NCI-H1048 (cell line): ENCODE measurements at regions not wholly inside any gene's neighbourhood (a gene's known extent, or its start where the extent isn't known, plus 50 kb on each side); places are given as distances from the start of the nearest gene placed in this dataset.

Experiments used
- DNase-seq: peaks from one replicate; lab custom pipeline; 2025; lab: John Stamatoyannopoulos, UW

DNA sequence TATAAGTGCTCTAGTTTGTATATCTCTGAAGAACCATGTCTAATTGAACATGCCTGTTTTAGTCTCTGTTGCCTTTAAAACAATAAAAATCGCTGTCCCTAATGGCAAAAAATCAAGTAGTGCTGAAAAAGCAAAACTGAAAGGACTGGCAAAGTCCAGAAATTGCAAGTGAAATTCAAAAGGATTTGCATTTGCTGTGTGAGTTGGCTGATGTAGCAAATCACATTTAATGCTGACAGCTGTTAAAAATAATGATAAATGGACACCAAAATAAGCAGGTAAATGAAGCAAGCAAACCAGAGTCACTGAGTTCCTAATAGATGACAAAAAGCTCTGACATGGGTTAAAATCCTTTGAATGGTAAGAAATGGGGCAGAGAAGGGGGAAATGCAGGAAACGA lies 874.1 kb downstream of the GRM8 start:
- DNase-seq: no peak

DNA sequence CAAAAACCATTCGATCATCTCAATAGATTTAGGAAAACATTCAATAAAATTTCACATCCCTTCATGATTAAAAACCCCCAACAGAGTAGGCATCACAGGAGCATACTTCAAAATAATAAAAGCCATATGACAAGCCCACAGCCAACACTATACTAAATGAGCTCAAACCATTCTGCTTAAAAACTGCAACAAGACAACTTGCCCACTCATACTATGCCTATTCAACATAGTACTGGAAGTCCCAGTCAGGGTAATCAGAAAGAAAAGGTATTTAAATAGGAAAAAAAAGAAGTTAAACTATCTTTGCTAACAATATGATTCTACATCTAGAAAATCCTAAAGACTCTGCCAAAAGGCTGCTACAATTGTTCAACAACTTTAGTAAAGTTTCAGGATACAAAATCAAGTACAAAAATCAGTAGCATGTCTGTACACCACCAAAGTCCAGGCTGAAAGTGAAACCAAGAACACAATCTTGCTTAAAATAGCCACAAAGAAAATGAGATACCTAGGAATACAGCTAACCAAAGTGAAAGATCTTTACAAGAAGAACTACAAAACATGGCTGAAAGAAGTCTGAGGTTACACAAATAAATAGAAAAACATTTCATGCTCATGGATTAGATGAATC lies 882.6 kb downstream of the GRM8 start:
- DNase-seq: no peak

DNA sequence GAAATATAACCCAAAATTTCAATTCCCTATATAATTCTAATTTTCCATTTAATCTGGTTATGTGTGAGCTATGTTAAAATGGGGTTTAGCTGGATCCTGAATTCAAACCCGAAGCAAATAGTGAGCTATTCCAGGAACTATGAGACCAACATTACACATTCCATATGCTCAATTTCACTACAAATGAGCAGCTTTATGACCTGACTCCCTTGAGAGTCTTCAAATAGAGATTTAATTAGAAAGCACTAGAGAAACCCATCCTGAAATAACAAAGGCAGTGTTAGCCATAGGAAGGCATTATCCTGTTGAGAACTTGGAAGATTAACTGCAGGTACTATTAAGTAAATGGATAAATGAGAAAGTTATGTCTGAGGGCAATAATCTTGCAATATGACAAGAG lies 890.0 kb downstream of the GRM8 start:
- no peak for DNase-seq

DNA sequence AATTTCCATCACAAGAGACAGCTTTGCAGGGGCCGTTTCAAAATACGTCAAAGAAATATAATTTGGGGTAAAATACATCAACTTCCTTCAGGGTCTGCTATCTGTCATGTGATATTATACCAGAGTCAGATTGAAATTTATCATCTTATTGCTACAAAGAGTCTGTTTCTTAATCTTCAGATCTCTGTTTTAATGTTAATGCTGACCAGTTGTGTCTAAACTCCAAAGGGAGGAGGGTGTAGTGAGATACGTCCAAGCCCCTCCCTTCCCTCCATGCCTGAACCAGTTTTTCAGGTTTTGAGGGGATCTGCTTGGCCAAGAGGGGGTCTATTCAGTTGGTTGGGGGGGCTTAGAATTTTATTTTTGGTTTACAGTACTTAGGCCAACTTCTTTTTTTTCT lies 891.6 kb downstream of the GRM8 start:
- no peak for DNase-seq

DNA sequence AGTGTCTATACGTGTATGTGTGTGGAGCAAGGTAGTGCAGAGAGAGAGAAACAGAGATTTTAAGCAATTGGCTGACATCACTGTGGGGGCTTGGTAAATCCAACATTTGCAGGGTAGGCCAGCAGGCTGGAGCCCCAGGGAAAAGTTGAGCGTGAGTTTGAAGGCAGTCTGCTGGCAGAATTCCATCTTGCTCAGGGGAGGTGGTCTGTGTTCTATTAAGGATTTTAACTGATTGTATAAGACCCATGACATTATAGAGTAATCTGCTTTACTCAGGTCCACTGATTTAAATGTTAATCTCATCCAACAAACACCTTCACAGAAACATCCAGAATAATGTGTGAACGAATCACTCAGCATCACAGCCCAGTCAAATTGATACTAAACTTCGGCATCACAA lies 912.9 kb downstream of the GRM8 start:
- DNase-seq: no peak

DNA sequence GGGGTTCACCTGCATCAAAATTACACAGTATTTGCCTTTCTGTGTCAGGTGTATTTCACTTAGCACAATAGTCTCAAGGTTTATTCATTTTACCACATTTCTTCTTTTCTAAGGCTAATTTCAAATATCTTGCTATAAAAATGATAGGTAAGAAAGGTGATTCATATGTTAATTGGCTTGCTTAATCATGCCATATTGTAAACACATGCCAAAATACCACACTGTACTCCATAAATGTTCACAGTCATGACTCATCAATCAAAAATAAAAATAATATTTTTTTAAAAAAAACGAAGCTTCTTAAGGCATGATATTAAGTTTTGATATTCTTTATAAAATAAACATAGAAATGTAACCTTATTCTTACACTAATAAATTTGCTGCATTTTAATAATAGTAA lies 947.1 kb downstream of the GRM8 start:
- DNase-seq: no peak

DNA sequence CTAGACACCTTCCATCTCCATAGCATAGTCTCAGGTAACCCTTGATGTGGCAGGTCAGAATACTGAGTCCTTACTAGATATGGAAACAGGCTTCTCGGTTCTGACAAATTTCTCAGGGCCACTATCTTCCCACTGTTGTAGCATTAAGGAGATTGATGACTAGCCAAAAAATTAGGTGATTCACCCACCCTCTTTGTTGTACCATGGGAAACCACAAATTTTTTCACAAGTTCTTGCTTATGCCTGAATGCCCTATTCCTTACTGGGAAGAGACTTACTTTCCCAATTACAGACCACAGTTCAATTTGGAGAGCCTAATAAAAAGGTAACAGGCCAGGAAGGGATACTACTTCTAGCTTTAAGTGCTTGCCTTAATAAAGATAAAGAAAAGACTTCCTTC lies 948.8 kb downstream of the GRM8 start:
- no peak for DNase-seq

DNA sequence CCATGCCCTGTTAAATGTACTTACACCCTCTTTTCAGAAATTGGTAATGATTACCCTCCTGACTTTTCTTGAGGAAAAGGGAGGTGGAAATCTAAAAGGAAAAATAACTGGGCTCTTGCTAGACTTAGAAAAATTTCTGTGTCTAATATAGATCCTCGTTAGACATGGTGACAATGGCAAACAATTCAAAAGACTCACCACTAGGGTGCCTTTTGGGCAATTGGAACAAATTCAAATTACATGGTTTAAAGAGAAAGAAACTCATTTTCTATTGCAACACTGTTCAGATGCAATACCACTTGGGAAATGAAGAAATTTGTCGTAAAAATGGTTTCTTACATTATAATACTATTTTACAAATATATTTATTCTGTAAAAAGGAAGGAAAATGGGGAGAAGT lies 950.1 kb downstream of the GRM8 start:
- peak; percentile 26 for DNase-seq

DNA sequence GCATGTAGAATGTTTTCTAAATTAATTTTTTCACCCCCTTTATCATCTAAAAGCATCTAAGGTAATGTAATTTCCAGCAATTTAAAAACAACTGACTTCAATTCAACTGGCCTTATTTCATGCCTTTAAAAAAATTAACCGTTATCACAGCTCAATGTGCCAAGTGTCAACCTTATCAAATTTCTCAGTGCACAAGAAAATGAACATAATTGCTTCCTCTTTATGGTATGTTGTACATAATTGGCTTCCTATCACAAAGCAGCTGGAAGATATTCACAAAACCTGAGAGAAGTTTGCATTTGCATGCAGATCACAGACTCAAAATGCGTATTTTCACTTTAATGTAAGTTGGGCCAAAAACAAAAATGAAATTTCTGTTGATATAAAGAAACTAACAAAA lies 966.4 kb downstream of the GRM8 start:
- no peak for DNase-seq

DNA sequence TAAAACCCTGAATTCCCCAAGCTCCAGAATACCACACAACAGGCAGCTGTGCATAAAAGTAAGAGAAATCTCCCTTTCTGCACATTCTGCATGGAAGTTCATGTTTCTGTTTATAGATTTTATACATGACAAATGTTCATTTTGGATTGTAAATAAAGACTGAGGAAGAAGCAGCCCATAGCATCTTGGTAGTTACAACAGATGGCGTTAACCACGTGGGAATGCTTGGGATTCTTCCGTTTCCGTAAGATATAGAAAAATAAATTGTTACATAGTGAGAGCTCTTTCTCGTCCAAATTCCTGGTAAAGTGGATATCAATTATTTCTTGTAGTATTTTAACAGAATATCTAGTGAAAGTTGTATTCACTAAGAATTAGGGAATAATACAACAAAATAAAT lies 1016.5 kb downstream of the GRM8 start:
- DNase-seq: no peak

DNA sequence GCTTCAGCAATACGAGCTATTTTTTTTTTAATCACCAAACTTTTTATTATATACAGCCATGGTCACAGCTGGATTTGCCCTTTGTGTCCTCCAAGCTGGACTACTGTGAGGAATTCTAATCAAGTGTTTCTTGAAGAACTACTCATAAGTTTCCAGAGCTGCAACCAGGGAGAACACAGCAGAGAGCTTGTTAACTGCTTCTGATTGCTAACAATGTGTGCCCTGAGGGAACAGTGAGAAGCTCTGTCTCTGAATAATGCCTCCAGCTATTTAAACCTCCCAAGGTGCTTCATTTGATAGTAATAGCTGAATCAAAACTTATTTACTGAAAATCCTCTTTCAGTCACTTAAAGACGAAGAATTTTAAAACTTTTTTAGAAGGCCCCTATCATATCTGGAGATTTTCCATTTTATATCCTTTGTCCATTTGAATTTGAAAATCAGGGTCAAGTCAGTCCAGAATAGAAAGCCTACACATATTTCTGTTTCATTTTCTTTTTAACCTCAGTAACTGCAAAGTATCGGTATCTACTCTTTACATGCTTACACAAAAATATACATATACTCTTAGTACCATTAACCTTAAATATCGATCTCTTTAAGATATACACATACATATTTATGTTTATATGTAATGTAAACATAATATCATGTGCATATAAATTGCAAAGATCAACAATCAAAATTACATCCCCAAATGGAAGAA lies 1024.2 kb downstream of the GRM8 start:
- no peak for DNase-seq

DNA sequence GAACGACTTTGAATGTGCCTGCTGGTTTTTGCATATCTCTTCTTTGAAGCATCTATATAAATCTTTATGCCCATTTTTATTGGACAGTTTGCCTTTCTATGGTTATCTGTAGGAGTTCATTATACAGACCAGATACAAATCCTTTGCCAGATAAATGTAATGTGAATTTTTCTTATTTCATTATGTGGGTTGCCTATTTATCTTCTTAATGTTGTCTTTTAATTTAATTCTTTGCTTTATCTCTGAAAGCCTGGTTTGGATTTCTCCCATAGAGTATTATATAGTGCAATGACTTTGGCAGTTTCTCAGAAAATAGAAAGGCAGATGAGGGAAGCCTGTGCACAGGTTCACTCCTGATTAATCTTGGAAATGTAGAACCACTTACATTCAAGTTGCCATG lies 1025.1 kb downstream of the GRM8 start:
- no peak for DNase-seq

DNA sequence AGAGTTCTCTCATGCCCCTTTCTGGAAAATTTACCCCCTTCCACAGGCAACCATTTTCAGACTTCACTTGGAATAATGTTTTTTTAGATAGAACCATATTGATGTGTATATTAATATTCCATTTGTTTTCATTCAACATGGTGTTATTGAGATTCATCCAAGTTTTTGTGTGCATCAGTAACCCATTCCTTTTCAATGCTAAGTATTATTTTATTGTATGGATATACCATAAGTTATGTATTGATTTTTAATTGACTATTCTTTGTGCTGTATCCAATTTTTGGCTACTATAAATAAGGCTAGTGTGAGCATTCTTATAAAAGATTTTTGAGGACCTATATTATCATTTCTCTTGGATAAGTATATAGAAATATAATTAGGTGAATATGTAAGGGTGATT lies 1025.7 kb downstream of the GRM8 start:
- no peak for DNase-seq

DNA sequence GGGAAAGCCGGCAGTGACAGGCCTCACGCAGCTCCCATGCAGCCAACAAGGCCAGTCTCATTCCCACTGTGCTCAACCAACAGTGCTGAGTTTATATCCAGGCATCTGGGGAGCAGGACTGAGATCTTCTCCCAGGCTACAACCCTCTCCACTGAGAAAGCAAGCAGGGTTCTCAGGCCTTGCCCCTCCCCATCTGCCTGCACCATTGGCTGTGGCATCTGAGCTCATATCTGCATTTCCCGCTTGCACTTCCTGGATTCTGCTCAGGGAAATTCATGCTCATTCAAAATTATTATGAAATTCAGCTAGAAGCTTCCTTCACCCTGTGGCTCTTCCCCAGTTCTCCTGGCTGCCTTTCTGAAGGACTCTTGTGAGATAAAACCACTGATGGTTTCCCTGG lies 1029.0 kb downstream of the GRM8 start:
- no peak for DNase-seq

DNA sequence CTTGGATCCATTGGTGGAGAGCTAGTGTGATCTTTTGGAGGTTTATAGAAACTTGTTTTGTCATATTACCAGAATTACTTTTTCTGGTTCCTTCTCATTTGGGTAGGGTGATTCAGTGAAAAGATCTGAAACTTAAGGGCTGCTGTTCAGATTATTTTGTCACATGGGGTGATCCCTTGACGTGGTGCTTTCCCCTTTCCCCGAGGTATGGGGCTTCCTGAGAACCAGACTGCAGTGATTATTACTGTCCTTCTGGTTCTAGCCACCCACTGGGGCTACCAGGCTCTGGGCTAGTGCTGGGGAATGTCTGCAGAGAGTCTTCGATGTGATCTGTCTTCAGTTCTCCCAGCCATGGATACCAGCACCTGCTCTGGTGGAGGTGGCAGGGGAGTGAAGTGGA lies 1030.0 kb downstream of the GRM8 start:
- DNase-seq: no peak

DNA sequence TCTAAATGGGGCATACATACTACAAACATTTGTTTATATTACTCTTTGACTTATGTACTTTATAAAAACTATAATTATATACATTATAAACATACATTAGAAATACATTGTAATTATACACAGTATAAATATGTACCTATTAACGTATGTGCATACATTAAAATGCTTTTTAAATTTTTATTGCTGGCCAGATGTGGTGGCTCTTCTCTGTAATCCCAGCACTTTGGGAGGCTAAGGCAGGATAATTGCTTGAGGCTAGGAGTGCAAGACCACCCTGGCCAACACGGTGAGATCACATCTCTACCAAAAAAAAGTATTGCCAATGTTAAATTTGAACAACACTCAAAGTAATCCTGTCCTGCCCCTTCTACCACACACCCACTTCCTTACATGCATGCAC lies 1037.0 kb downstream of the GRM8 start:
- DNase-seq: no peak

DNA sequence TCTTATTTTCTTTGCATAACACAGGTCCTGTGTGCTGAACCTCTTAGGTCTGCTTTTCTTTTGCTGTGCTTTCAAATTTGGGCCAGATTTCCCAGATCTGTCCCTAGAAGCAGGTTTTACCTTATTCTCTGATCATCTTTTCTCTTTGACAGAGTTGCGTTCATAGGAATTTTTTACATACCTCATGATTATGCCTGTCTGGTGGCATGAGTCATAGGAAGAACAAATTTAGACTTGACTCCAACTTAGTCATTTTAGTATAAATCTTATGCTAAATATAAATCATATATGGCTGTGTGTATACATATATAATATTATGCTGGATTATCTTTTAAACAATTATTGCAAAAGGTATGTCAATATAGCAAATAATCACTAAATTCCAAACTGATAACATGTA lies 1038.9 kb downstream of the GRM8 start:
- no peak for DNase-seq

DNA sequence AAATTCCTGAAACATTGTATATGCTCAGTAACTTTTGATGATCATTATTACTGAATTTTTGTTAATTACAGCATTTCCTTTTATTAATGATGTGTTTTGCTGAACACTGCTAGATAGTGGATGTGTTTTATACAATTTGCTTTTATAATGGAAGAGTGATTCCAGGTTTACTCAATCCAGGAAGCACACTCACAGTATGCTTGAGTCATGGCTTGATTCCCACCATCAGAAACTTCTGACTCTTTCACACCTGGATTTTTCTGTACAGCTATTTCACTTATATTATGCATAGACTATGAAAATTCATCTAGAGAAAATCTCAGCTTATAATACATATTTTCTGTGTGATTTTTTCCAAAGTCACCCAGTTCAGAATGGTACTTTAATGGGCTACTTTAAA lies 1040.9 kb downstream of the GRM8 start:
- no peak for DNase-seq

DNA sequence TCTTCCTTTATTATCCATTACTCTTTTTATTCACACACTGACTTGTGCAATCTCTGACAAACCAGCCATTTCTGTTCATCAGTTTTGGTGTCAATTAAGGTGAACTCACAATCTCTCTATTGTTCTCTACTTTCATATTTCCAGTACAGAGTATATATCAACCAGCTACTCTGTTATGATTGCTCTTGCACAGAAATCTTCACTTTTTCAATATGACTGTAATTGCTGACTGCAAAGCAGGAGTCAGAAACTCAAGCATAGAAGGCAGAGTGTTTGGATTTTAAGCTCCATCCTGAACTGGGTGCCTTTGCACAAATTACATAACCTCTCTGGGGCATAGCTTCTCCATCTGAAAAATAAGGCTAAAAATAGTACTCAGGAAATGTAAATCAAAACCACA lies 1042.0 kb downstream of the GRM8 start:
- no peak for DNase-seq

DNA sequence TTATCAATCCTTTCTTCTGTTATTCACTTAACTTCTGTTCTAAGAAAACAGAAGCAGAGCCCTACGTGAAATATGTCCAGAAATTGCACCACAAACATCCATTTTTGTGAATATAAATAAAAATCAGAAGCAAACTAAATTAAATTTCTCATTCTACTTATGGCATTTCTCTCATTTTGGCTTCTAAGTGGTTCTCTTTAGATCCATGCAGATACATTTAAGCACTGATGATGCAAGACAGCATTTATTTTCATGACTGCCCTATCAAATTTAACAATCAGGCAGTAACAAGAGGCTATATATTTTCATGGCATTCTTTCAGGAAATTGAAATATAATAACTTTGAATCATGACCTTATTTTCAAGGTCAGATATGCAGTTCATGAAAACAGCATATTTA lies 1049.6 kb downstream of the GRM8 start:
- no peak for DNase-seq

DNA sequence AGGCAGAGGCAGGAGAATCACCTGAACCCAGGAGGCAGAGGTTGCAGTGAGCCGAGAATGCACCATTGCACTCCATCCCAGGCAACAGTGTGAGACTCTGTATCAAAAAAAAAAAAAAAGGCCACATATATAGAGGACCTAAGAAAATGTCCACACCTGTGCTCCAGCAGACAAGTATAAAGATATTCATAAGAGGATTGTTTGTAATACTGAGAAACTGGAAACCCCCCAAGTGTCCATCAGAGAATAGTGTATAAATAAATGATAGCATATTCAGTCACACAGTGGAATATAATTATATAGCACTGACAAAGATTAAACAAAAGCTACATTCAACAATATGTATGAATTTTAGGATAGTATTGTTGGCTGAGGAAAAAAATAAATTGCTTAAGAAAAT lies 1050.6 kb downstream of the GRM8 start:
- no peak for DNase-seq

DNA sequence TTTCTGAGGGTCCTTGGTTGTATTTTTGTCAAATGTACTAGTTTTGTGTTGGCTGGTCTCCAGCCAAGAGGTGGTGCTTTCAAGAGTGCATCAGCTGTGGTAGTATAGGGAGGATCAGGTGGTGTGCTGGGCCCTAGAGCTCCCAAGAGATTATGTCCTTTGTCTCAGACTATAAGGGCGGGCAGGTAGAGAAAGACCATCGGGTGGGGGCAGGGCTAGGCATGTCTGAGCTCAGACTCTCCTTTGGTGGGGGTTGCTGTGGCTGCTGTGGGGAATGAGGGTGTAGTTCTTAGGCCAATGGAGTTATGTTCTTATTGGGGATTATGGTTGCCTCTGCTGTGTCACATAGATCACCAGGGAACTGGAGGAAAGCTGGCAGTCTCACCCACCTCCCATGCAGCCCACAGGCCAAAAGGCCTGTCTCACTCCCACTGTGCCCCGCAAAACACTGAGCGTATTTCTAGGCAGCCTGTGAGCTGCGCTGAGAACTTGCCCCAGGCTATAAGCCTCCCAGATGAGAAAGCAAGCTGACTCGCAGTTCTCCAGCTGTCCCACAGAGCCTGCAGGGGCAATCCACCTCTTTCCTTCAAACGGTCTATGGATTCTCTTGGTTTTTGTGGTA lies 1066.7 kb downstream of the GRM8 start:
- DNase-seq: no peak

DNA sequence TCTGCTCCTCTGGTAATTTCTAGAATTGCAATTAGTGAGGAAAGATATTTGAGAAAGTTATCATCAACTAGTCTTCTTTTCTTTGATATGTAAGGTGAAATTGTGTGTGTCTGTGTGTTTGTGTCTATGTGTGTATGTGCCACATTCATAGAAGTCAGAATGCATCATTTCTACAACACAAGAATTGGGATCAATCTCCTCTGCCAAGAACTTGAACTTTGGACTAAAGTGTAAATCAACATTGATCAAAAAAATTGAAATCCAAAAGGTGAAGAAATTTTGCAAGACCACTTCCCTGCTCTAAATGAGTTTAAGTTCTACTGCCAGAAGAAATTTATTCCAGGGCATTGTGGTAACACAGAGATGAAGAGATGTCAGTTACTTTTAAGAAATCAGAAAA lies 1072.8 kb downstream of the GRM8 start:
- DNase-seq: no peak

DNA sequence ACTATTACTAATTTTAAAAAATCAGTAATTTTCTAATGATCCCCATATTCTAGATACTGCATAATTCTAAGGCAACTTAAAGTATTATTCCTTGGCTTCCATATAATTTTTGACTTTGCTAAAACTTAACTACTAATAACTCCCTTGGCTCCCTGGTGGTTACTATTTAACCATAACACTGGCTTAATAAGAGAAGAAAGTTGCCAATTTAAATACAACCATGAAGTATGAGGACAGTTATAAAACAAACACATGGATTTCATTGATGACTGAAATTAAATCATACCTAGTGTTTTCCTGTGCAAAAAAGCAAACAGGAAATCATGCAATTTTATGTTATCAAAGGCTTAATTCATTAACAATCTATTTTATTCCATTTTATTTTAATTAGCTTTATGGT lies 1073.9 kb downstream of the GRM8 start:
- no peak for DNase-seq
